ENCODE measurements at regions not wholly inside any gene's neighbourhood (a gene's known extent, or its start where the extent isn't known, plus 50 kb on each side); places are given as distances from the start of the nearest gene placed in this dataset.
"Not testable (repeated sequence)": the region's sequence is repeated elsewhere in the genome, so short reads cannot be mapped to it uniquely, and the experiment has no call there.

DNA sequence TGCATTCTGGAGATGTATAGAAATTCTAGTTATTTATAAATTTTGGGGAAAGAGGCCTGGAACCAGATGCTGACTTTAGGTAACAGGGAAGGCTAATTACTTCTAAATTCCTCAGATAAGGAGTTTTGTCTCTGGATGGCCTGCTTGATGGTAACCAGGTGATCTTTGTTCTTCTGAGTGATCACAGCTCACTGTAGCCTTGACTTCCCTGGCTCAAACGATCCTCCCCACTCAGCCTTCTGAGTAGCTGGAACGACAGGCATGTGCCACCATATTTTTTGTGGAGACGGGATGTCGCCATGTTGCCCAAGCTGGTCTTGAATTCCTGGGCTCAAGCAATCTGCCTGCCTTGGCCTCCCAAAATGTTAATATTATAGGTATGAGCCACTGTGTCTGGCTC, 54.4 kb upstream of the MSH6 start:
- DNase-seq (ENCODE audit: low read depth): no peak

DNA sequence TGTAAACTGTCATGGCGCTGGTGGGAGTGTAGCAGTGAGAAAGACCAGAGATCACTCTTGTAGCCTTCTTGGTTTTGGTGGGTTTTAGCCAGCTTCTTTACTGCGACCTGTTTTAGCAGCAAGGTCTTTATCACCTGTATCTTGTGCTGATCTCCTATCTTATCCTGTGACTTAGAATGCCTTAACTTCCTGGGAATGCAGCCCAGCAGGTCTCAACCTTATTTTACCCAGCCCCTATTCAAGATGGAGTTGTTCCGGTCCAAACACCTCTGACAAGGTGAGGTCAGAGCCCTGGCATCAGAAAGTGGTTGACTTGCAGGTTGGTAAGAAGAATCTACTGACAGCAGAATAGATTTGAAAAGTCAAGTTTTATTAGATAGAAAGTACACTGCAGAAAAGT, 55.0 kb upstream of the MSH6 start:
- DNase-seq (ENCODE audit: low read depth): no peak

DNA sequence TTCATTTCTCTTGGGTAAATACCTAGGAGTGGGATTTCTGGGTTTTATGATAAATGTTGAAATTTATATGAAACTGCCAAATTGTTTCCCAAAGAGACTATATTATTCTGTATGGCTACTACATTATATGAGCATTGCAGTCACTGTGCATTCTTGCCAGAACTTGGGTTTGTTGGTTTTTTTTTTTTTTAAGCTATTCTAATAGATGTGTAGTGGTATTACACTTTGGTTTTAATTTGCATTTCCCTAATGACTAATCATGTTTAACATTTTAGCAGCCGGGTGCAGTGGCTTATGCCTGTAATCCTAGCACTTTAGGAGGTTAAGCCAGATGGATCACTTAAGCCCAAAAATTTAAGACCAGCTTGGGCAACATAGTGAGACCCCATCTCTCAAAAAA, 56.0 kb upstream of the MSH6 start:
- DNase-seq (ENCODE audit: low read depth): not testable (repeated sequence)

DNA sequence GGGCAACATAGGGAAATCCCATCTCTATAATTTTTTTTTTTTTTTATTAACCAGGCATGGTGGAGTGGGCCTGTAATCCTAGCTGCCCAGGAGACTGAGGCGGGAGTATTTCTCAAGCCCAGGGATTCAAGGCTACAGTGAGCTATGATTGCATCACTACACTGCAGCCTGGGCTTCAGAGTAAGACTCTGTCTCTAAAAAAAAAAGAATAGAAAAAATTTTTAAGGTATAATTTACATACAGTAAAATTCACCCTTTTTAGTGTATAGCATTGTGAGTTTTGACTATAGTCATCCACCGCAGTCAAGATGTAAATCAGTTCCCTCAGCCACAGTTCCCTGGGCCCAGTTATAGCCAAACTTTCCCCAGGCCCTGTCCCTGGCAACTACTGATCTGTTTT, 57.1 kb upstream of the MSH6 start:
- DNase-seq (ENCODE audit: low read depth): no peak

DNA sequence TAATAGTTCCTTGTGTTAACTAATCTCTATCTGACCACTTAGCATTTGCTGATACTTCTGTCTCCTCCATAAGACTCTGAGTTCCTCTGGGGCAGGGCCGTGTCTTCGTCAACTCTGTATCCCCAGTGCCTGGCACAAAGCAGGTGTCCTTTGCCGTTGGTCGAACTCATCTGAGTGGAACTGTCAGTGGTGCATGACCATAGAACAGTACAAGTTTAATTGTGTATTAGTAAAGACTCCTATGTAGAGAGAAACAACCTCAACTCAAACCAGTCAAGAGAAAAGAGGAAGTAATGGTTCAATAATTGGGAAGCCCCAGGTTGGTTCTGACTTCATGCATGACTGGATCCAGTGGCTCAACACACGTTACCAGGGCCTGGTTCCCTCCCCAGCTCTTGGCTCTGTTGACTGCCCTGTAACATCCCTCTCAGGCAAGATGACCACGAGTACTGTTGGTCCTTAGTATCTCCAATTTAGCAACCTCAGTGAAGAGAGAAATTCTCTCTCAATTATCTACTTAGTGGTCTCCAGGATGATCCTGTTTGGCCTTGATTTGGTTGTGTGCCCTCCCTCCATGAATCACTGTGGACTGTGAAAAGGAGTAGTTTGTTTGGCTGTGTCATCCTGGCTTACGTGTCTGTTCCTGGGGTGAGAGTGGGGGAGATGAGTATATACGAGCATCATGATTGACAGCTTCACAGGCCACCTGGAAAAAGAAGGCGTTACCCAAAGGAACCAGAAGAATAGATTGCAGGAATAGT, 58.5 kb upstream of the MSH6 start:
- no peak for DNase-seq (ENCODE audit: low read depth)

DNA sequence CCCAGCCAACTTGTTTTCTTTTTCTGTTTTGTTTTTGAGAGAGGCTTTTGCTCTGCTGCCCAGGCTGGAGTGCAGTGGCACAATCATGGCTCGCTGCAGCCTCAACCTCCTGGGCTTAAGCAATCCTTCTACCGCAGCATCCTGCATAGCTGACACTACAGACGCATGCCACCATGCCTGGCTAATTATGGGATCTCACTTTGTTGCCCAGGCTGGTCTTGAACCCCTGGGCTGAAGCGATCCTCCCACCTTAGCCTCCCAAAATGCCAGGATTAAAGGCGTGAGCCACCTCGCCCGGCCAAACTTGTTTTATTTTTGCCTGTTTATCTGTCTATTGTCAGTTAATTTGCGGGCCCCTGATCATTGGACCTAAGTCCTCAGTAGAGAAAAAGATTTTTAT, 61.6 kb upstream of the MSH6 start:
- no peak for DNase-seq (ENCODE audit: low read depth)

DNA sequence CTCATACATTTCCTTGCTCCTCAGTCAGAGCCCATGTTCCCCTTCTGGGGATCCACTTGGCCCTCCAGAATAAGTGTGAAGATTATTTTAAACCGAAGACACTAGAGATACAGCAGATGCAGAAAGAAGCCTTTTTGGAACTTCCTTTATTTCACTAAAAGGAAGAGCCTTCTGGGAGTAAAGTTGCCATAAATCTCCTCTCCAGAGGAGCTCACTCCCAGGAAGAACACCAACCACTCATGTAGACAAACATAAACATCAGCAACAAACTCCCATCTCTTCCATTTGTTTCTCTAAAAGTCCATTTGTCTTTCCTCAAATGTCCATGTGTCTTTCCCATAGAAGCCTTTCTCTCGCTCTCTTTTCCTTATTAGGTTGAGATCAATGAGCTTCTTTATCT, 62.4 kb upstream of the MSH6 start:
- no peak for DNase-seq (ENCODE audit: low read depth)

DNA sequence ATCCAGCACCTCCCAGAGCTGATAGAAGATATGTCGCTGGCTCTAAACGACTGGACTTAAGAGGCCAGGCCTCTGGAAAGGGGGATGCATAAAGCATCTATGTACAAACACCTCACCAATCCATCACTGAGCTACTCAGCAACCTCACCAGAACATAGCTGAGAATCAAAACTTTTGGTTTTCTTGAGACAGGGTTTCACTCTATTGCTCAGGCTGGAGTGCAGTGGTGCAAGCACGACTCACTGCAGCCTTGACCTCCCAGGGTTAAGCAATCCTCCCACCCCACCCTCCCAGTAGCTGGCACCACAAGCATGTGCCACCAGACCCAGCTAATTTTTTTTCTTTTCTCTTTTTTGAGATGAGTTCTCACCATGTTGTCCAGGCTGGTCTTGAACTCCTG, 62.9 kb upstream of the MSH6 start:
- DNase-seq (ENCODE audit: low read depth): no peak

DNA sequence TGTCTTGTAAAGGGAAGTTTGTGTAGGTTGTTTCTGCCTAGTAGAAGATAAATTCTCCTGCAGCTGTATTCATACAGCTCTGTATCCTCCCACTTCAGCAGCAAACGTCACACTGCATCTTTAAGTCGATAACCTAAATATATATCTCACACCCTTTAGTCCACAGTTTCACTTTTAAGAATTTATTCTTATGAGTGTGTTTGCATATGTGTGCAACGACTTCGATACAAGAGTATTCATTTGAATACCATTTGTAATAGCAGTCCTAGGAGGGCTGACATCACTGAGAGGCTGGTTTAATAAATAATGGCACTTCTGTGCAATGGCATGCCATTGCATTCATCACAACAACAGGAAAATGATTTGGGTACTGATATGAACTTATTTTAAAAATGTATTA, 63.8 kb upstream of the MSH6 start:
- no peak for DNase-seq (ENCODE audit: low read depth)

DNA sequence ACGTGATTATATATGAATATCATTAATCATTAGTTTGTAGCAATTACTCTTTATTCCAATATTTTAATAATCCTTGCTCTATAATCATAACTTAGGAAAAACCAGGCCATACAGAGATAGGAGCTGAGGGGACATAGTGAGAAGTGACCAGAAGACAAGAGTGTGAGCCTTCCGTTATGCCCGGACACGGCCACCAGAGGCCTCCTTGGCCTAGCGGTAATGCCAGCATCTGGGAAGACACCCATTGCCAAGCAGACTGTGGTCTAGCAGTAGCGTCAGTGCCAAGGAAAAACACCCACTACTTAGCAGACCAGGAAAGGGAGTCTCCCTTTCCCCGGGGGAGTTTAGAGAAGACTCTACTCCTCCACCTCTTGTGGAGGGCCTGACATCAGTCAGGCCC, 66.6 kb upstream of the MSH6 start:
- peak; percentile 3 for DNase-seq (ENCODE audit: low read depth)

DNA sequence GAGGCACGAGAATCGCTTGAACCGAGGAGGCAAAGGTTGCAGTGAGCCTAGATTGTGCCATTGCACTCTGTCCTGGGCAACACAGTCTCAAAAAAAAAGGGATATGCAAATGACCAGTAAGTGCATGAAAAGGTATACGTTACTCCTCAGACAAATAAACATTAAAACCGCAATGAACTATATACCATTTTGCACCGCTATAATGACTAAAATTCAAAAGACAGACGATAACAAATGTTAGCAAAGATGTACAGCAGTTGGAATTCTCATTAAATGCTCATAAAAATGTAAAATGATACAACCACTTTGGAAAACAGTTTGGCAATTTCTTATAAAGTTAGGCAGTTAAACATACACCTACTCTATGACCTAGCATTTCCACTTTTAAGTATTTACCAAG, 67.4 kb upstream of the MSH6 start:
- DNase-seq (ENCODE audit: low read depth): no peak

DNA sequence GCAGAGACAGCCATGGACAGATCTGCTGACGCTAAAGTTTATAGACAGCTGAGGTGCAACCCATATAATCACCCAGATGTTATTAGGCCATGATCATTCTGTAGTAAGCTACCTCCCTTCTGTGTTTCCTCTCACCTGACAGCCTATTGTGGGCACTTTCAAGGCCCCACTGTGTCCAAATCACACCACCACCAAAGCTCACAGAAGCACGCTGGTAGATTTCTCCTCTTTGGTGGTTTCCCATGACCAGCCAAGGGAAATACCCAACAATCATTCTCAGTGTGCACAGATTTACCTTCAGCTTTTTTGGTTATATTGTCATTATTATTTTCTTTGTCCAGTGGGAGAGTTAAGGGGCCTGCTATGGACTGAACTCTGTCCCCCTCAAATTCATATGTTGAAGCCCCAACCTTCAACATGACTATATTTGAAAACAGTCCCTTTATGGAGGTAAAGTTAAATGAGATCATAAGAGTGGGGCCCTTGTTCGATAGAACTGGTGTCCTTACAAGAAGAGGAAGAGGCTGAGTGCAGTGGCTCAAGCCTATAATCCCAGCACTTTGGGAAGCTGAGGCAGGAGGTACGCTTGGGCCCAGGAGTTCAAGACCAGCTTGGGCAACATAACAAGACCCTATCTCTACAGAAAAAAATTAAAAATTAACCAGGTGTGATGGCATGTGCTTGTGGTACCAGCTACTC, 74.0 kb upstream of the MSH6 start:
- no peak for DNase-seq (ENCODE audit: low read depth)

DNA sequence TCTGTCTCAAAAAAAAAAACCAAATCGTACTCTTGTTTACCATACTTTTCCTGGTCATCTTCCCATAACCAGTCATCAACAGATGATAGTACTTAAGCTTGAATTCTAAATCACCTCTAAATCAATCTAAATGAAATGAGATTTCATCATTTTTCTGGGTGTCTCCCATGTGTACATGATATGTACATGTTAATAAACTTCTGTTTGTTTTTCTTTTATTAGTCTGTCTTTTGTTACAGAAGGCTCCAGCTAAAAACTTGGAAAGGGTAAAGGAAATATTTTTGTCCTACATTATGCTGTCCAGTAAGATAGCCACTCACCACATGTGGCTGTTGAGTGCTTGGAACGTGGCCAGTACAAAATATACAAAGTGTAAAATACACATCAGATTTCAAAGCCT, 78.7 kb upstream of the MSH6 start:
- DNase-seq (ENCODE audit: low read depth): no peak

DNA sequence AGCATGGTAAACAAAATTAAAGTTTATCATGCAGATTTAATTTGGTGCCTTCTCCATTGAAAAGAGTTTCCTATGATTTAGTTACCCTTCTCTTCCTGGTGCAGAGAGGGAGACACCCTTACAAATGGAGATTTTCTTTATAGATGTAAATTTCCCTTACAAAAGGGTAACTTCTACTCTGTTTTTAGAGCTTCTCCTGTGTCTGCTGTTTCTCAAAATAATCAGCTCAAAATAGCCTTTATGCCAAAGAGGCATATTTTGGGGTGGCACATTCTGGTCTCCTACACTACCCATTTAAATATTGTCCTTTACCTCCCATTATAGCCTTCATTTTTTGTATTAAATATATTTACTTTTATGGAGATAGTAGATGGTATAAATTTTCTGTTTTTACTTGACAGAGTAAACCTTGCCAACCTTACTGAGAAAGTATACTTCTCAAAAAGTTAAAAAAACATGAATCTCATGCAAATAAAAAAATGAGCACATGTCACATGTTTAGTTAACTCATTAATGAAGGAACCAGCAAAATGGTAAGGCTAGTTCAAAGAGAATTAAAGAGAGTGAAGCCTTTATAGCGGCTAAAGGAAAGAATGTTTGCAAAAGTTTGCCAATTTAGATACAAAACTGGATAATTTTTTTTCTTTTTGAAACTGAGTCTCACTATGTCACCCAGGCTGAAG, 83.3 kb upstream of the MSH6 start:
- no peak for DNase-seq (ENCODE audit: low read depth)

DNA sequence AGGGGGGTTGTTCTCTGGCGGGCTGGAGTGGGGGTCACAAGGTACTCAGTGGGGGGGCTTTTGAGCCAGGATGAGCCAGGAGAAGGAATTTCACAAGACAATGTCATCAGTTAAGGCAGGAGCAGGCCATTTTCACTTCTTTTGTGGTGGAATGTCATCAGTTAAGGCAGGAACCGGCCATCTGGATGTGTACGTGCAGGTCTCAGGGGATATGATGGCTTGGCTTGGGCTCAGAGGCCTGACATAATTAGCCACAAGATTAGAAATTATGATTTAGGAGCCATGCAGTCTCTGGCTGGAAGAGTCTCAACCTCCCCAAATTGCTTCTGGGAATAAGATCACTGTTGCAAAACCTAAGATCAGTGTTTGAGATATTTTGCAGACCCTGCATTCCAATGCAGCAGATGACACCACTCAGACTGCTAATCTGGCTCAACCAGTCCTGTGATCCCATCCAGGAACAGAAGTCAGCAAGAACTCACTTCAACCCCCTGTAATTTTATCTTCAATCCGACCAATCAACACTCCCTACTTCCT, 84.4 kb upstream of the MSH6 start:
- DNase-seq (ENCODE audit: low read depth): not testable (repeated sequence)

DNA sequence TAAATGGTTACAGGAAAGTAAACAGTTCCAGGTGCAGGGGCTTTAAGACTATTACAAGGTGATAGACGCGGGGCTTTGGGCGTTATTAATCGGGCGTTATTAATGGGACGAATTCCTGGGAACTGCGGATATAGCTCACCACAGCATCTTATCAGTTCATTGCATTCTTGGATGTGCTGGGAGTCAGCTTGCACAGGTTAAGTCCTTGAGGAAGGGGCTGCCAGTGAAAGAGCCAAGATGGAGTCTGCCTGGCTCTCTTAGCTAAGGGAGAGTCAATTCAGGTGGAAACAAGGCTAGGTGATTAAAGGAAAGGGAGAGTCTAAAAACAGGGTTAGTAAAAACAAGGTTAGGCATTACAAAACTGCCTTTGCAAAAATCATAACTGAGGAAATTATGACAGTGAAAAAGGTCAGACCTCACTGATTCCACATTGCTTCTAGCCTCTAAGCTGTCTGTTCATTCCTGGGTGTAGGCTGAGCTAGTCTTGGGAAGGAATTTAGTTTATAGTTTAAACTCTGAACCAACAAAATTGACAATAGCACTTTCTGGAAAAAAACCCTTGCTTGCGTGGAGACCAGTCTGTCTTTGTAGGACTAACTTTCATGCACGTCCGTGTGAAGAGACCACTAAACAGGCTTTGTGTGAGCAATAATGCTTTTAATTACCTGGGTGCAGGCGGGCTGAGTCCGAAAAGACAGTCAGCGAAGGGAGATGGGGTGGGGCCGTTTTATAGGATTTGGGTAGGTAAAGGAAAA, 85.1 kb upstream of the MSH6 start:
- DNase-seq (ENCODE audit: low read depth): not testable (repeated sequence)

DNA sequence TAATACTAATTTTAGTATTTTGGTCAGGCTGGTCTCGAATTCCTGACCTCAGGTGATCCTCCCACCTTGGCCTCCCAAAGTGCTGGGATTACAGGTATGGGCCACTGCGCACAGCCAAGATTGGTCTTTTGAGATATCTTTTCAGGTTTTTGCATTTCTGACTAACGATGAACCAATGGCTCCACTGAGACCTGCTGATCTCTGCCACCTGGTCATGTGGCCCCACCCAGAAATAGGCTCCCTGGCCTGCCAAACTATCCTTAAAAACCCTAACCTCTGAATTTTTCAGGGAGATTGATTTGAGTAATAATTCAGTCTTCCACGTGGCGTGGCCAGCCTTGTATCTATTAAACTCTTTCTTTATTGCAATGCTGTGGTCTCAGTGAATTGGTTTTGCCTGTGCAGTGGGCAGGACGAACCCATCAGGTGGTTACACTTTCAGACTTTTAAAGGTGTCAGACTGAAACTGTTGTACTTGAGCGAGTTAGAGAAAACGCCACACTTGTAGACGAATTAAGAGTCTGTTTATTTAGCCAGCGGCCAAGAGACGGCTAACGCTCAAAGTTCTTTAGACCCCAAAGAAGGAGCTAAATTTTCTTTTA, 85.8 kb upstream of the MSH6 start:
- DNase-seq (ENCODE audit: low read depth): no peak

DNA sequence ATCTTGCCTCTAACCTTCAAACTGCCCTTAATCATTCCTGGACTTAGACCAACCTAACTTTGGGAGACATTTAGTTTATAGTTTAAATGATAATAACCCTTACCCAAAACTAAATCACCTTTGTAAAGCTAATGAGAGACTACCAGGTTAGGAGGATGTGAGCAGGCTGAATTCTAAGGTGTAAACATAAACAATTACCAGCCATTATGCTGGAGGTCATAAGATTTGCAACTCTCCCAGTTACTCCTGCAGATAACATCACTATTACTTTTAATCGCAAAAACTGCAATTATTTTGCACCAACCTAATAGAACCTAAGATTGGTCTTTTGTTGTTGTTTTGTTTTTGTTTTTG, 86.5 kb upstream of the MSH6 start:
- DNase-seq (ENCODE audit: low read depth): no peak

DNA sequence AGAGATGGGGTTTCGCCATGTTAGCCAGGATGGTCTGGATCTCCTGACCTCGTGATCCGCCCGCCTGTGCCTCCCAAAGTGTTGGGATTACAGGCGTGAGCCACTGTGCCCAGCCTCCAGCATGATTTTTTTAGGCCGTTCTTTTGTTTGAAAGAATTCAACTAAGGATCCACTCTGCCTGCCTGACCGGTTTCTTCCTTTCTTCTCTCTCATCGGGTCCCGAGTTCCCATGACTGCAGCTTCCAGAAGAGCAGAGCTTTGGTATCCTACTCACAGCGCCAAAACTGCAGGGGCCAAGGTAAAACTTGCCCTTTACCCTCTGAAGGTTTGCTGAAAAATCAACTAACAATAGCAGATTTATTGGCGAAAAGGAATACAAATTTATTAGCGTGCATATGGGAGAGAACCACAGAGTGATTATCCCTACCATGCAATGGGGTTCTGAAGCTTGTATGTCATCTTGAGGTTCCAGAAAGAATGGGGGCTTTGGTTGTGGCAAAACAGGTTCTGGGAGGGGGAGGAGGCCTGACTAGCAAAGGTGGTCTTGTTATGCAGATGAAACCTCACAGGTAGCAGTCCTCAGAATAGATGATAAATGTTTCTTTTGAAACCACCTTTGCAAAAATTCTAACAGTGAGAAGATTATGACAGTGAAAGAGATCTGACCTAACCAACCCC, 87.0 kb upstream of the MSH6 start:
- no peak for DNase-seq (ENCODE audit: low read depth)

DNA sequence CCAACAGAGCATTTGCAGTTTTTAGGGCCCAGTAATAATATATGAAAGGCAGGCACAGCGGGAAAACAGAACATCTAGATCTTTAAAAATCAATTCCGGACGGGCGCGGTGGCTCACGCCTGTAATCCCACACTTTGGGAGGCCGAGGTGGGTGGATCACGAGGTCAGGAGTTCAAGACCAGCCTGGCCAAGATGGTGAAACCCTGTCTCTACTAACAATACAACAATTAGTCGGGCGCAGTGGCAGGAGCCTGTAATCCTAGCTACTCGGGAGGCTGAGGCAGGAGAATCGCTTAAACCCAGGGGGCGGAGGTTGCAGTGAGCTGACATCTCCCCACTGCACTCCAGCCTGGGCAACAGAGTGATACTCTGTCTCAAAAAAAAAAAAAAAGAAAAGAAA, 88.5 kb upstream of the MSH6 start:
- DNase-seq (ENCODE audit: low read depth): not testable (repeated sequence)

All from myocyte (in vitro differentiated cells).